ENCODE measurements at regions not wholly inside any gene's neighbourhood (a gene's known extent, or its start where the extent isn't known, plus 50 kb on each side); places are given as distances from the start of the nearest gene placed in this dataset.

DNA sequence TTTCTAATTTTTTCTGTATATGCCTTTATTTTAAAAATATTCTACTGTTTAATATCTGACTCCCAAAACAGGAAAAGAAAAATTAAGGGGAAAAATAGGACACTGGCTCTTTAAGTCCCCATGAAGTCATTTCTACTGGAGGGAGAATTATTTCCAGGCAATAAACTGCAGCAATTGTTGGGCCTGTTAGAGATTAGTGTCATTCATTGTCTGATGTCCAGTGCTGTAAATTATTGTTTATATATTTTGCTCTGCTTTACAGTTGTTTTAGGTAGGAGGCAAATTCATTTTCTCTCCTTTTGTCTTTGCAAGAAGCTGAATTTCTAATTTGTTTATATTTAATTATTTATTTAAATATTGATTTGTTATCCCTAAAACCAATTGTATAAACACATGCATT lies 906.0 kb upstream of the CDH10 start:
- TF ChIP-seq SP1 (CRISPR knock-in tag; conservative IDR thresholded peaks at IDR 0.05): no peak
- TF ChIP-seq, protein P1, sequence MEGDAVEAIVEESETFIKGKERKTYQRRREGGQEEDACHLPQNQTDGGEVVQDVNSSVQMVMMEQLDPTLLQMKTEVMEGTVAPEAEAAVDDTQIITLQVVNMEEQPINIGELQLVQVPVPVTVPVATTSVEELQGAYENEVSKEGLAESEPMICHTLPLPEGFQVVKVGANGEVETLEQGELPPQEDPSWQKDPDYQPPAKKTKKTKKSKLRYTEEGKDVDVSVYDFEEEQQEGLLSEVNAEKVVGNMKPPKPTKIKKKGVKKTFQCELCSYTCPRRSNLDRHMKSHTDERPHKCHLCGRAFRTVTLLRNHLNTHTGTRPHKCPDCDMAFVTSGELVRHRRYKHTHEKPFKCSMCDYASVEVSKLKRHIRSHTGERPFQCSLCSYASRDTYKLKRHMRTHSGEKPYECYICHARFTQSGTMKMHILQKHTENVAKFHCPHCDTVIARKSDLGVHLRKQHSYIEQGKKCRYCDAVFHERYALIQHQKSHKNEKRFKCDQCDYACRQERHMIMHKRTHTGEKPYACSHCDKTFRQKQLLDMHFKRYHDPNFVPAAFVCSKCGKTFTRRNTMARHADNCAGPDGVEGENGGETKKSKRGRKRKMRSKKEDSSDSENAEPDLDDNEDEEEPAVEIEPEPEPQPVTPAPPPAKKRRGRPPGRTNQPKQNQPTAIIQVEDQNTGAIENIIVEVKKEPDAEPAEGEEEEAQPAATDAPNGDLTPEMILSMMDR (IDR thresholded peaks at IDR 0.05): no peak
- TF ChIP-seq, protein P2, sequence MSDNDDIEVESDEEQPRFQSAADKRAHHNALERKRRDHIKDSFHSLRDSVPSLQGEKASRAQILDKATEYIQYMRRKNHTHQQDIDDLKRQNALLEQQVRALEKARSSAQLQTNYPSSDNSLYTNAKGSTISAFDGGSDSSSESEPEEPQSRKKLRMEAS (CRISPR knock-in tag; IDR thresholded peaks at IDR 0.05): no peak
- no peak for TF ChIP-seq NR2C2 (CRISPR knock-in tag; IDR thresholded peaks at IDR 0.05)
- TF ChIP-seq JAZF1 (CRISPR knock-in tag; IDR thresholded peaks at IDR 0.05): no peak
- TF ChIP-seq, protein P3, sequence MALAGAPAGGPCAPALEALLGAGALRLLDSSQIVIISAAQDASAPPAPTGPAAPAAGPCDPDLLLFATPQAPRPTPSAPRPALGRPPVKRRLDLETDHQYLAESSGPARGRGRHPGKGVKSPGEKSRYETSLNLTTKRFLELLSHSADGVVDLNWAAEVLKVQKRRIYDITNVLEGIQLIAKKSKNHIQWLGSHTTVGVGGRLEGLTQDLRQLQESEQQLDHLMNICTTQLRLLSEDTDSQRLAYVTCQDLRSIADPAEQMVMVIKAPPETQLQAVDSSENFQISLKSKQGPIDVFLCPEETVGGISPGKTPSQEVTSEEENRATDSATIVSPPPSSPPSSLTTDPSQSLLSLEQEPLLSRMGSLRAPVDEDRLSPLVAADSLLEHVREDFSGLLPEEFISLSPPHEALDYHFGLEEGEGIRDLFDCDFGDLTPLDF (CRISPR knock-in tag; IDR thresholded peaks at IDR 0.05): no peak
- TF ChIP-seq, protein P4, sequence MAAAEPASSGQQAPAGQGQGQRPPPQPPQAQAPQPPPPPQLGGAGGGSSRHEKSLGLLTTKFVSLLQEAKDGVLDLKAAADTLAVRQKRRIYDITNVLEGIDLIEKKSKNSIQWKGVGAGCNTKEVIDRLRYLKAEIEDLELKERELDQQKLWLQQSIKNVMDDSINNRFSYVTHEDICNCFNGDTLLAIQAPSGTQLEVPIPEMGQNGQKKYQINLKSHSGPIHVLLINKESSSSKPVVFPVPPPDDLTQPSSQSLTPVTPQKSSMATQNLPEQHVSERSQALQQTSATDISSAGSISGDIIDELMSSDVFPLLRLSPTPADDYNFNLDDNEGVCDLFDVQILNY (CRISPR knock-in tag; IDR thresholded peaks at IDR 0.05): no peak

Measured in WTC11 (cell line).